ENCODE measurements at regions not wholly inside any gene's neighbourhood (a gene's known extent, or its start where the extent isn't known, plus 50 kb on each side); places are given as distances from the start of the nearest gene placed in this dataset.

- no peaks in the 10 kb centered on the region for H3K36me3 ChIP-seq (ENCODE audit: control insufficient read depth in 2 of 3, insufficient read depth in 3 of 3, low read length in 3 of 3)
- no peak overlapping the region for H3K9ac ChIP-seq (ENCODE audit: low read length in 3 of 3)
- H3K4me1 ChIP-seq (ENCODE audit: control insufficient read depth in 2 of 3, insufficient read depth in 2 of 3, low read depth in 1 of 3, low read length in 3 of 3): no peaks in the 10 kb centered on the region
- H3K27me3 ChIP-seq (ENCODE audit: control insufficient read depth, insufficient read depth, low read length): no peaks in the 10 kb centered on the region
- no peak for TF ChIP-seq CTCF (IDR thresholded peaks at IDR 0.05; ENCODE audit: borderline replicate concordance, extremely low read depth, insufficient read depth)
- H3K27ac ChIP-seq (ENCODE audit: low read depth in 2 of 2, low read length in 2 of 2): no peak overlapping the region
- no peaks in the 10 kb centered on the region for H3K9me3 ChIP-seq (ENCODE audit: control insufficient read depth in 2 of 3, insufficient read depth in 1 of 3, low read length in 3 of 3)
- FAIRE-seq: no peak
- no peak overlapping the region for H3K4me3 ChIP-seq (ENCODE audit: low read length in 3 of 3)
- intact Hi-C loops (cut with DNase I): no loop called here
- DNase-seq: no peak
Measured at GRCh38 chr20:48567145-48567544, 260.7 kb downstream of the PREX1 start.

- DNase-seq (no peak), FAIRE-seq (no peak)
- no peaks in the 10 kb centered on the region for H3K36me3 ChIP-seq (ENCODE audit: control insufficient read depth in 2 of 3, insufficient read depth in 3 of 3, low read length in 3 of 3)
- no peak overlapping the region for H3K27ac ChIP-seq (ENCODE audit: low read depth in 2 of 2, low read length in 2 of 2)
- no peaks in the 10 kb centered on the region for H3K9me3 ChIP-seq (ENCODE audit: control insufficient read depth in 2 of 3, insufficient read depth in 1 of 3, low read length in 3 of 3)
- no peak for TF ChIP-seq CTCF (IDR thresholded peaks at IDR 0.05; ENCODE audit: borderline replicate concordance, extremely low read depth, insufficient read depth)
- intact Hi-C loops (cut with DNase I): no loop called here
- H3K4me1 ChIP-seq (ENCODE audit: control insufficient read depth in 2 of 3, insufficient read depth in 2 of 3, low read depth in 1 of 3, low read length in 3 of 3): no peaks in the 10 kb centered on the region
- H3K4me3 ChIP-seq (ENCODE audit: low read length in 3 of 3): no peak overlapping the region
- no peaks in the 10 kb centered on the region for H3K27me3 ChIP-seq (ENCODE audit: control insufficient read depth, insufficient read depth, low read length)
- no peak overlapping the region for H3K9ac ChIP-seq (ENCODE audit: low read length in 3 of 3)
Measured at GRCh38 chr20:48564982-48565539, 262.7 kb downstream of the PREX1 start.

- H3K27ac ChIP-seq (ENCODE audit: low read depth in 2 of 2, low read length in 2 of 2): no peak overlapping the region
- no peaks in the 10 kb centered on the region for H3K27me3 ChIP-seq (ENCODE audit: control insufficient read depth, insufficient read depth, low read length)
- no peak for DNase-seq
- H3K36me3 ChIP-seq (ENCODE audit: control insufficient read depth in 2 of 3, insufficient read depth in 3 of 3, low read length in 3 of 3): no peaks in the 10 kb centered on the region
- no peak for FAIRE-seq
- H3K4me1 ChIP-seq (ENCODE audit: control insufficient read depth in 2 of 3, insufficient read depth in 2 of 3, low read depth in 1 of 3, low read length in 3 of 3): no peaks in the 10 kb centered on the region
- no peak for TF ChIP-seq CTCF (IDR thresholded peaks at IDR 0.05; ENCODE audit: borderline replicate concordance, extremely low read depth, insufficient read depth)
- no peak overlapping the region for H3K4me3 ChIP-seq (ENCODE audit: low read length in 3 of 3)
- no peak overlapping the region for H3K9ac ChIP-seq (ENCODE audit: low read length in 3 of 3)
- intact Hi-C loops (cut with DNase I): no loop called here
- H3K9me3 ChIP-seq (ENCODE audit: control insufficient read depth in 2 of 3, insufficient read depth in 1 of 3, low read length in 3 of 3): no peaks in the 10 kb centered on the region
Measured at GRCh38 chr20:48563191-48563870, 264.5 kb downstream of the PREX1 start.
